ENCODE measurements at regions not wholly inside any gene's neighbourhood (a gene's known extent, or its start where the extent isn't known, plus 50 kb on each side); places are given as distances from the start of the nearest gene placed in this dataset.

DNA sequence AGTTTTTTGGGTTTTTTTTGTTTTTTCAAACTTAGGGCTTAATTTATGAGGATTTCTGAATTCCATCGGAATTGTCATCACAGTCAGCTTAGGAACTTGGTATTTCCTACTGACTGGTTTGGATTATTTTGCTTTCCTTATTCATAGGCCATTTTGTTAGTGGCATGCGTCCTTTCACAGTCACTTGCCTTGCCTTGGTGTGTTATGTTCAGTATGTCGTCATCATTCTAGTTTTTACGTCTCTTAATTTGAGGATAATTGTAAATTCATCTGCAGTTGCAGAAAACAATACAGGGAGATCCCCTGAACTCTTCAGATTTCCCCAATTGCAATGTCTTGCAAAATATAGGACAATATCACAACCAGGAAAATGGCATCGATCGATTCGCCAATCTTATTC is 485.3 kb downstream of the CBLN2 start:
- DNase-seq, result no peak

DNA sequence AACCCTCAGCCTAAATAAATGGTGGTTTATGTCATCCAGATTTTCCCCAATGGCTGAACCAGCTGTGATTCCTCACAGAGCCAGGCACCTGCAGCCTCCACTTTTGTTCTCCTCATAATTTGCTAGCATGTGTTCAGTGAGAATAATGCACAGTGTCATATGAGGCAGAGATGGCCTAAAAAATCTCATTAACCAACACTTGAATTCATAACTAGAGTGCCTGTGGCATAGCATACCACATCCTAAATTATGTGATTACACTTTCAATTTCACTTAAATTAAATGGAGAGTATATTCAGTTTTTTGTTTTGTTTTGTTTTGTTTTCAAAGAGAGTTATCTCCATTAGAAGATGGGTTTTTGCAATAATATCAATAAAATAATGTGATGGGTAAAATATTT is 488.0 kb downstream of the CBLN2 start:
- no peak for DNase-seq

DNA sequence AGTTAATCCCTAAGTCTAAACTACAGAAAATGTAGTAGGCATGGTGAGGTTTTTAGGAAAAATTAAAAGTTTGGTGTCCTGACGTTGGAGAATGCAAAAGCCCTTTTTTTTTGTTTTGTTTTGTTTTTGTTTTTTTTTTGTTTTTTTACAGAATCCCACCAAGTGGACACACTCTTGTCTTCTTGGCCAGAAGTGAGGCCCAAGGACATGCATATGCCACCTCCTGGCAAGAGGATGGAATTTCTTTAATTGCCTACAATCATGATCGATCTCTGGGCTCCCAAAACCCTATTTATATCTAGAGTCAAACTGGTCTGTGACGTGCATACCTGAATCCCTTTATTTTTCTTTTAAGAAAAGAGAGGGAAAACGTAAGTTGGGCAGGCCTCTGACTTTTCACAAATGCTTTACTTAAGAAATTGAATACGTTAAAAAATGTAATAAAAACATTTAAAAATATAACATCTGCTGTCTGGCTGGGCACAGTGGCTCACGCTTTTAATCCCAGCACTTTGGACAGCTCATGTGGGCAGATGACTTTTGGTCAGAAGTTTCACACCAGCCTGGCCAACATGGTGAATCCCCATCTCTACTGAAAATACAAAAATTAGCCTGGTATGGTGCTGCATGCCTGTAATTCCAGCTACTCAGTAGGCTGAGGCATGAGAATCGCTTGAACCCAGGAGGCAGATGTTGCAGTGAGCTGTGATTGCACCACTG is 502.7 kb downstream of the CBLN2 start:
- DNase-seq, result no peak

DNA sequence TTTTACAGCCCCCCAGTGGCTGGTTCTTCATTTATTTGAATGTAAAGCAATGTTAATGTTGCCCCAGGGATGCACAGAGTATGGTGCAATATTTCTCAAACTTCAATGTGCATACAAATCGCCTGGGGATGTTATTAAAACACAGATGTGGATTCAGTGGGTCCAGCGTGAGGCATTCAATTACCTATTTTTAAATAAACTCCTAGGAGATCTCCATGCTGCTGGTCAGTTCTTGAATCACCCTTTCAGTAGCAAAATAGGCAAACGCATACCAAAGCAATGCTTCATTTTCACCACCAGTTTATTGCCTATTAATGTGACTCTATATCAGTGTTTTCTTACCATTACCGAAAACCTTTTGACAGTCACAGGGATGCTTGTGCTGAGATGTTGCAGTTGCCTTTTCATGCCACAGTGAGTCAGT is 530.7 kb downstream of the CBLN2 start:
- no peak for DNase-seq

DNA sequence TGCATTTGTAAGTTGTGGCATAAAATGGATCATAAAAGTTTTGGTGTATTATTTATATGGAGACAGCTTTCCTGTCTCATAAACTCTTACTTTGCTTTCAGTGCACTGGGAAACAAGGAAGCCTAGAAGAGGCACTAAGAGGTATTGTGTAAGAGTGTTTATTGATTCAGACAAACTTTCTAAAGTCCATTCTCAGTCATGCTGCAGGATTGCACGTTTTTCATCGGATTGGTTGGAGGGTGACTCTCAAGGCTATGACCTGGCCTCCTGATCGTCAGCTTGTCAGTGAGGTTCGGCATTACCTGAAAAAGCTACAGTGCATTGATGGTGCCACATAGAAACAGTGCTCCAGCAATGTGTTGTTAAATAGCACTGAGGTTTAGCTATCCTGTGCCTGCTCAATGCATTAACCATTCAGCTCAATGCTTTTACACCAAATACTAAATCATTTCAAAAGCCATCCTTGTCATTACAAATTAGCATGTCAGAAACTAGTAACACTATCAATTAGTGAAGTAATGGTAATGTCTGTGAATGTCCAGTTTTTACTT is 545.5 kb downstream of the CBLN2 start:
- no peak for DNase-seq

DNA sequence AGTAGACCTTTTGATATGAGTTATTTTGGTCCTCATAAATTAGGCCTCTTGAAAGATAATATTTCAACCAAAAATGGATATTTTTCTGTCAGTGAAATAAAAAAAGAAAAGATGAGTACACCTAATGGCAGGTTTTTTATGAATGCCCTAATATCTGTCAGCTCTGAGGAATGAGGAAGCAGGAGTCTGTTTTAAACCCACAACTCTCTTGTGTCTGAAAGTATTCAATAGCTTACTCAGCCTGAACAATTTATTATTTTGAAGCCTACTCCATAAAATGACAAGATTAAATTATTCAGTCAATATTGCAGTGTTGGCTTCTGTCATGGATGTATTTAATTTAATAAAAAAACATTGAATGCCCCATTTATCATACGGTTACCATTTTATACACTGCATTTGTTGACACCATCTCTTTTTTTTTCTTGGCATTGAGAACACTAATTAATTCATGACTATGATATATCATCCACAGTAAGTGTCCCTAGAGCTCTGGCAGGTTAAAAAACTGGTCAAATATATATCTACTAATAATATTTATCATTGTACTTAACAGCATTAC is 548.2 kb downstream of the CBLN2 start:
- DNase-seq, result no peak

DNA sequence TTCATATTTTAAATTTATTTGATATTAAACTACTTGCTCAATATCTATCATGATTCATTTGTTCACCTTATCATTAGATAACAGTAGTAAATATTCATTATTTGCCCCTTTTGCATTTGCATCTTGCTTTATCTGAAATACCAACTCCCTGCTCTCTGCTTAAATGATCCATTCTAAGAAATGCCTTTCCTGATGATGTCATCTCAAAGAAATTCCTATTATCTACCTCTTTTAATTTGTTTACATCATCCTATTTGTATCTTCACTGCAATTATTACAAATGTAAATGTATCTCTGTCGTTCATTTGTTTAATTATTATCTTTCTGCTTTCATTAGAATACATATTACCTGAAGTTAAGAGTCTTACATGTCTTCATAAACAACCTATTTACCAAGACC is 549.9 kb downstream of the CBLN2 start:
- no peak for DNase-seq

DNA sequence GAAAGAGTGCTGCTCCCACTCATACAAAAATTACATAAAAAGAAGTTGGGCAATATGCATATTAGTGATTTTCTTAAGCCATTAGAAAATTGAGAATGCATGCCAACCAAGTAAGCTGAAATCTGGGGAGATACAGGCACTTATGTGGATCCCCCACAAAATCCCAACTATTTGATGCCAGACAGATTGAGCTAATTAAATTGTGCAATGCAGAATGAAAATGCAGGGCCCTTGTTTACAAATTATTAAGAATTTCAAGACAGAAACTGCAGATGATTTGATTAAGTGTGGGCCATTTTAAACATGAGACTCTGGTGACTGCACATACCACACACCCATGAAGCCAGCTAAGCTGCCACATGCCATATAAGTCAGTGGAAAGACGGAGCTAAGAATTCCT is 554.5 kb downstream of the CBLN2 start:
- DNase-seq, result no peak

DNA sequence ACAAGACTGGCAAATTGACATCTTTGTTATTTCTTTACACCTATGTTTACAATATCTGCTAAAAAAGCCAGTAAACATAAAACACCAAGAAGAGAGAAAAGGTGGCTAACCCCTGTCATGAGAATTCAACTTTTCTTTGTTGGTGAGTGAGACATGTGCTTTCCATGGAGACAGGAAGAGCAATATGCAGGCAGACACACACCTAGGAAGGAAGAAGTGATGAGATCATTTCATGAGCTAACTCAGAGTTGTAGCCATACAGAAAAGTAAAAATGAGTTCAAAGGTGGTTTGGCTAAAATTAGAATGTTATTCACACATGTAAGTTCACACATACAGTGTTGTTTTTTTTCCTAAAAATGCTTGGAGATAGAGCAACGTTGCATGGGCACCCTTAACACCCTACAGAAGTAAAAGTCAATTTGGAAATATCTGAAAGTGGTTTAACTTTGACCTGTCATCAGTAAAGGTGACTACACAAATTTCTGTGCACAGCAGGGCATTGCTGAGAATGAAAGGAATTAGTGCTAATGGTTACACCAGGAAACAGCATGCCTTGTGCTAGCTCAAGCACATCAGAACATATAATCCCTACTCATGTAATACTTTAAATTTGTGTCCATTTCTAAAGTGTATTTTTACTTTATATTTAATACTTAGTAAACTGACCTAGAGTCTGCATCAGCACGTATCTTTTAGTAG is 557.6 kb downstream of the CBLN2 start:
- no peak for DNase-seq

DNA sequence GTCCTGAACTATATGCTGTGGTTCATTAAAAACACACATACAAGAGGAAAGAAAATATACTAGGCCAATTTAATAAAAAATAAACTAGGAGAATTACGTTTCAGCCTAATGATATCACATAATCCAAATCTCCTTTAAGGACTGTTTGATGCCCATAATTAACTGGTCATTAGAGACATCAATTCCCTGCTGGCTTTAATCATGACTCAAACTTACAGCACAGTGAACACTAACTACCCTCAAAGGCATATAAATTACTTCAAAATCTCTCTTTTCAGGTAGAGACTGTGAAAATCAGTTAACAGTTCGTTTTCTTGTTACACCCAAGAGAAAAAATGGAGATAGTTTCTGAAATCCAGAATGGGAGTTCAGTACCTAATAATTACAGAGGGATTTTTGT is 567.4 kb downstream of the CBLN2 start:
- no peak for DNase-seq

DNA sequence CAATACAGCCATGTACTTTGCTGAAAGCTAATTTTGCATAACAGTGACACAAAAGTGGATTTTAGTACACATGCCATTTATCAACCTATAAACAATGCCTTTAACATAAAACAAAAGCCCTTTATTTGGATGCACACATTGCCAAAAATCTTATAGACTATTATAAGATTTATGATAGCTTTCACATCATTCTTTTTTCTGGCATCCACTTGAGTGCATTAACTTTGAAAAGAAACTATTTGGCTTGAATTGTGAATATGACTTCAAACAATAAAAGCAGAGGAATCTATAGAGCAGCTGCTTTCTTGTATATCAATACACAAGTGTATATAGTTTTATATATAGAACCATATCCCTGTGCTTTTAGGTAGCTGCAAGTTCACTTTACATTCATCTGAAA is 577.4 kb downstream of the CBLN2 start:
- no peak for DNase-seq

DNA sequence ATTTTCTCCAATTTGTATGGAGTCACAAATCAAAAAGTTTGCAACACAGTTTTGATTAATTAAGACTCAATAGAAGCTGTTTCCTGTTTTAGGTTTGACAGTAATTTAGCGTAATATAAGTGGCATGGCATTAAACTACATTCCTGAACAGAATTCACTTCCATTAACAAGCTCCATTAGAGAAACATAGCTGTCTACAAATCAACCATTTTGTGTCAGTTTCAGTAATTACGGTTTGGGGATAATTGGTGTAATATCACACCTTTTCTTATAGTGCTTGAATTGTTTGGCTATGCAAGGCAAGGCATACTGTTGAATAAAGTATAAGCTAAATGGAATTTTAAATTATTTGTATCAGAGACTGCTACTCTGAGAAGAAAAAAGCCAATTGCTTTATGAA is 585.5 kb downstream of the CBLN2 start:
- no peak for DNase-seq

DNA sequence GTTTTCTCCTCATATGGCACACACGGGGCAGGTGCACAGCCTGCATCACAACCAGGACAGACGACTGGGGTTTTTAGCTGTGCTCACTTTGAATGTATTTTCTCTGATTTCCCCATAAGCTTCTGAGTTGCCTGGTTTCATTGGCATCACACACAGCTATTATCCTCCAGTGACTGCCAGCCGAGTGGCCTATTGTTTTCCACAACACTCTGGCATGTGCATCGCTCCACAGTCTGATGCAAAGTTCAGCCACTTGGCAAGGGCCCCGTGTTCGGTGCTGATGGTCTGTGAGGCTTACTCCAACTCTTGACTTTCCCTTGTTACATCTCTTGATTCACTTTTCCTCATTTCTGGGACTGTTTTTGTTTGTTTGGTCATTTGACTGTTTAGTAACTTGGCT is 593.1 kb downstream of the CBLN2 start:
- DNase-seq, result no peak

DNA sequence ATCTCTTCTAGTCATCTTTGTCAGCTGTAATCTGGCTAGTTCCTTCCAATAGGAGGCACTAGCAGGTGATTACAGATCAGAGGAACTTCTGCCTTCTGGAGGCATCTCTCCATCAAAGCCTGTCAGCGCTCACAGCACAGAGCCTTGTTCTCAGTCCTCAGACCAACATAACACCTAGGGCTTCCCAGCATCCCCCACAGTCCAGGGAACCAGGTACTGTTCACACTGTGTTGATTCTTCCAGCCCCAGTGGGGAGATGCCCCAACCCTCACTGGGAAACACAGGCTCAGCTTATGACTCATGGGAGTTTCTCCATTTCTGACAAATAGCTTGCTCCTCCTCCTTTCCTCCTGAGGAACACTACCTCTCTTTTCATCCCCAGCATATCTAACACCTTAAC is 601.7 kb downstream of the CBLN2 start:
- no peak for DNase-seq

DNA sequence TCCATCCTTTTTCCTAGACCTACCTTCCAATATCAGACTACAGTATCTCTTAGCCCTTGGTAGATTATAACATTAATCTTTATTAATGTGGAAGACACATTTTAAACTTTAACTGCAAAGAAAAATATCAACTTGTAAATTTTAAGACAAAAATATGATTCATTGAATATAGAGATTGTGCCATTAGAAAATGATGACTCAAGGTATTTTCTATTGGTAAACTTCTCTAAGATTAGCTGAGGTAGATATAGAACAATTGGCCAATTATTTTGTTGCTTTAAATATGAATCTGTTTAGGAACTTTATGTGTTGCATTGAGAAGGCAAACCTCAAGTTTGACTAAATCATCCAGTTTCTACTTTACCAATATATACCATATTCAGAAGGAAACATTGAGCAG is 604.7 kb downstream of the CBLN2 start:
- no peak for DNase-seq

DNA sequence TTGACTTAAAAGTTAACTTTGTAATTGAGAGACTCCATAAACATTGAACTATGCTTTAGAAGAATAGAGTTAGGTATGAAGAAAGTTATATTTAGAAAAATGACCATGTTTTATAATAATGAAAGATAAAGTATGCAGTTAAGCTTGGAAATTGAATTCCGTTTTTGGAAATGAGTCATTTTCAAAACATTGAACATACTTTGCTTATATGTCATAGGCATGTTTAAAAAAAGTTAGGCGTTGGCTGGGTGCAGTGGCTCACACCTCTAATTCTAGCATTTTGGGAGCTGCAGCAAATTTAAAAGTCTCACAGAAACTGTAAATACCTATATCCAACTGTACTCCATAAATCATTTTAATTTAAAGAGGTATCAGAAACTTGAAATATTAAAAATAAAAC is 607.4 kb downstream of the CBLN2 start:
- DNase-seq, result no peak

DNA sequence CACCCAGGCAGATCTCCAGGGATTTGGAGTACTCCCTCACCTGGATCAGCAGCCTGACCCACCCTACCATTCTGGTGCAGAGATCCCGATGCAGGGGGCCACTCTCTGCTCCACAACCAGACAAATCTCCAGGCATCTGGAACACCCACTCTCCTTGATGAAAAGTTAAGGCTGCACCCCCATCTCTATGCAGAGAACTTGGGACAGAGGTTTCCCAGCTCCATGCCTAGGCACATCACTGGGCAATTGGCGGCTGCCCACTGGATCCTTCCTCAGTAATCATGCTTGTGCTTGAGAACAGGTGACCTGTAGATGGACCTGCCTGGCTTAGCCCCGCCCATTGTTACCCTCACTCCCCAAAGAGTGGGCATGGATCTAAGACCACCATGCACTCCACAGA is 624.9 kb downstream of the CBLN2 start:
- DNase-seq, result no peak

DNA sequence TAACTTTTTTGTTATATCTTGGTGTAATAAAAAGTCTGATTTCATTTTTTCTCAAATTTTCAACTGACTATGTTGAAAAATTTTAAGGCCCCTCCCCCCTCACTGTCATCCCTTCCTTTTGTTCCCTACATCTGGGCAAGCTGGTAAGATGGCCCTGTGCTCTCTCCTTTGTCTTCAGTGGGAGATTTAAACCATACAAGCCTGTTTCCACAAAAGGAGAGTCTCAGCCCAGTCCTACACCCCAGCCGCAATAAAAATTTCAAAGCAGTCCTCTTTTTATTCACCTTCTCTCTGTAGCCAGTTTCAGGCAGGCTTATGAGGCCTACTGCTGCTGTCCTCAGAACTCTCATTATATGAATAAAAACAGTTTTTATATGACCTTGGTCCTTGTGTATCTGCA is 630.5 kb downstream of the CBLN2 start:
- DNase-seq, result no peak

DNA sequence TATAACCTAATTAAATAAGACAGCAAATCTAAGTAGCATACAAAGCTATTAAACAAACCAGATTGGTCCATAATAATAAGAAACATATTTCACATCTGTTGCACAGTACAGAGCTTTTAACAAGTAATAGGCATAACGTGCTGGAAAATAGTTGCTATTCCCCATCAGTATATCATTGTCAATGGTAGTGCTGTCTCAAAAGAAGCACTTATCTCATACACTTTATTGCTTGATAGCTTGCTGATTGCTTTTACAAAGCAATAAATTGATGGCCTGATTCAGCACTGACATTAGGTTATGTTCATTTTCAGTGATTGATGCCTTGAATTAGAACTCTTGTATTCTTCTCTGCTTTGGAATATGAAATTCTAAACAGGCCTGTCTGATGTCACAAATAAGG is 641.7 kb downstream of the CBLN2 start:
- DNase-seq, result no peak

DNA sequence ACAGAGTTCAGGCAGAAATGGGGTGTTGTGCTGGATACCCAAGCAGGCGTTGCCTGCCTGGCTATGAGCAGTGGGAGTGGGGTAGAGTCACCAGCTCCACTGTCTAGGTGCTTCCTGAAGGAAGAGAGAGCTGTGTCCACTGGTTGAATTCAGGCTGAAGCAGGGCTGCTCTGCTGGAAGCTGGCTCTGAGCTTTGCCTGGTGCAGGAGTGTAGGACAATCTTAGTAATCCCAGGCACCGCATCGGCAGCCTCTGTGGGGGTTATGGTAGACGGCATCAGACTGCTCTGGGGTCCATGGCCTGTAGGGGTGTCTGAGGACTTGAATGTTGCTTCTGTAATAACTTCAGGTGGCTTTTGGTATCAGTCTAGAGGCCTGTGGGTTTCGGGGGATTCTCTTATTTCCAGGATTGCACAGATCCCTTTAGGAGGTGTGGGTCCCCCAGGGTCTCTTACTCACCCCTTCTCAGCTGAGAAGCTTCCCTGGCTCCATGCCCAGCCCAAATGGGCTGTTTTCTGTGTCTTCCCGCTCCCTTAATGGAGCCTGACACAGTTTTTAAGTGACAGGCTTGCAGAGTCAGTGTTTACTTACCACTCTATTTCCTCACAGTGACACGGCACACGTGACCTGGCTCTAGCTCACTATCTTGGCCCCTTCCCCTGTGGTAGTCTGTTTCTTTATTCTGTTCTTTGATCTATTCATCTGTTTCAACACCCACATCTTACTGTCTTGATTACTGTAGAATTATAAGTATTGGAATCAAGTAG is 644.3 kb downstream of the CBLN2 start:
- DNase-seq, result no peak

DNA sequence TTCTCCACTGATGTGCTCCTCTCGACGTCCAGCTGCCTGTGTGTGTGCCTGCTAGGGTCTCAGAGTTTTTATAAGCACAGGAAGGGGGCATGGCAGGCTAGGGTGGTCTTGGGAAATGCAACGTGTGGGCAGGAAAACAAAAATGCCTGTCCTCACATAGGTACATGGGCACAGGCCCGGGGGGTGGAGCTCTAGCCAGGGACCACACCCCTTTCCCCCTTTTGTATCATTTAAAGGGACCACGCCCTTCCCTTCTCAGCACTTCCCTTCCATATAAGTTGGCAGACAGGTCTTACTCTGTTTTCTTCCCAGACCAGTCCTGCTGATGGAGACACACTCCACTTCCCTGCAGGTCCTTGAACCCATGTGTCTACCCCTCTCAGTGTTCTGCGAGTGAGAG is 645.0 kb downstream of the CBLN2 start:
- DNase-seq, result no peak

DNA sequence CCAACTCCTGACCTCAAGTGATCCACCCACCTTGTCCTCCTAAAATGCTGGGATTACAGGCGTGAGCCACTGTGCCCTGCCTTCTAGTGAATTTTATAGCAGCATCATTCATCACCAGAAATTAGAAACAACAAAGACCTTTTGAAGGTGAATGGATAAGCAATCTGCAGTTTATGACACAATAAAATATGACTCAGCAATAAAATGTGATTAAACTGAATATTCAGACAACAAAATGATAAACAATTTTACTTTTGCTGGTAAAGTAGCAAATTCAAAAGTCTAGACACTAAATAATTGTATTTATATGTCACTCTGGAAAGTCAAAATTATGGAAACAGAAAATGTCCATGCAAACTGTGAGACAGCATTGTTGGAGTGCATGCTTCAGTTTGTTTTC is 656.6 kb downstream of the CBLN2 start:
- DNase-seq, result no peak

DNA sequence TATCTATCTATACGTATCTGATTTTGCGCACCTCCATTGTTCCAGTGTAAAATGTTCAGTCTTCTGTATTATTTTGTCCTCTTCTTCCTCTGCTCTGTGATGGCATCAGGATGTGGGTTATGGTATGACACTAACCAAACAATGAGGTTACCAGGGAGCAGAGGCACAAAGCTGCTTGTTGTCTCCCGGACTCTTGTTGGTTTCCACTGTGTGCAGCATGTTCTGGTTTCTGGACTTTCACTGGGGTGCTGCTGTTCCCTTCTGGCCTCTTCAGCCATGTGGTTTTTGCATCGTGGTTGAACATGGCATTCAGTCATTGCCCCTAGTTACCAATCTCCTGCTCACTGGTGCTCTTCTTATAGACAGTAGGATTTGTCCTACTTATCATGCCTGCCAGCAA is 665.9 kb downstream of the CBLN2 start:
- no peak for DNase-seq

DNA sequence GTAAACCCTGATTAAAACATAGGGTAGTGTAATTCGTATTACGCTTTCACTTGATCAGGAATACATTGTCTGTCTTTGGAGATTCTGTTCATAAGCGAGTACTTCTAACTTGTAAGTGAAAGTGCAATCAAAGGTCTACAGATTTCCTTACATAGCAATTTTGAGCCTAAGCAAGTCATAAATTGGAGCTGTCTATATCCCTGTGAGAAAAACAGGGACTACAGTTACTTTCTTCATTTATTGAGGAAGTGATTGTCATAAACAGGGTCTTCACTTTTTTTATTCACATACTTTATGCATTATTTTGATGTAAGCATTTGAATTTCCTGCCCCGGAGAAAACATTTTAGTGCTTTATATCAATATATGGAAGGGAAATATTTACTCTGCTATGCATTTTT is 670.4 kb downstream of the CBLN2 start:
- DNase-seq, result no peak
